ENCODE measurements at regions not wholly inside any gene's neighbourhood (a gene's known extent, or its start where the extent isn't known, plus 50 kb on each side); places are given as distances from the start of the nearest gene placed in this dataset.

DNA sequence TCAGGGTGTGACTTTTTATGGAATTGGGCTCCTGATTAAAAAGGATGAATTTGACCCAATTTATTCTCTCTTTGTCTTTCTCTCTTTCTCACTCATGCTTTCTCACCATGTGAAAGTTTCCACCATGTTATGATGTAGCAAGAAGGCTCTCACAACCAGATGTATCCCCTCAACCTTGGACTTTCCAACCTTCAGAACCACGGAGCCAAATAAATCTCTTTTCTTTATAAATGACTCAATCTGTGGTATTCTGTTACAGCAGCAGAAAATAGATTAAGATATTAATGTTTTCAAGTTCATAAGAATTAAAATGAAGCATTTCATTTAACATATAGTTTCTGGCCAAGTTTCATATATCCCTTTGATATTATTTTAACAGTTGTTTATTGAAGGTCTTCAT lies 698.5 kb downstream of the TRAM1L1 start:
- Histone ChIP-seq H3K4me2 (ENCODE audit: insufficient read depth, insufficient read length, low read length) (no peak overlapping the region), H3K79me1 (ENCODE audit: insufficient read depth, low read depth, low read length, poor library complexity, severe bottlenecking) (no peaks in the 10 kb centered on the region), H2BK120ac (ENCODE audit: low read depth, low read length, poor library complexity, severe bottlenecking) (no peak overlapping the region), H4K91ac (ENCODE audit: insufficient read length, low read depth, low read length) (no peak overlapping the region), H3K18ac (ENCODE audit: insufficient read length, low read depth, low read length) (no peak overlapping the region), H3K27me3 (ENCODE audit: insufficient read depth, low read length) (no peaks in the 10 kb centered on the region), H2BK15ac (ENCODE audit: low read depth, low read length) (no peak overlapping the region), H3K56ac (ENCODE audit: insufficient read length, low read depth, low read length) (no peak overlapping the region), H3K79me2 (ENCODE audit: insufficient read depth, low read length) (no peaks in the 10 kb centered on the region), H2BK20ac (ENCODE audit: low read depth, low read length, poor library complexity, severe bottlenecking) (no peak overlapping the region), H3K9ac (ENCODE audit: extremely low read depth, insufficient read length, low read length) (no peak overlapping the region), H3K23me2 (ENCODE audit: insufficient read length, low read depth, low read length, poor library complexity, severe bottlenecking) (no peaks in the 10 kb centered on the region), H3K4ac (ENCODE audit: low read depth, low read length) (no peak overlapping the region), H3K23ac (ENCODE audit: insufficient read length, low read depth, low read length) (no peak overlapping the region), H4K8ac (replicated peaks; ENCODE audit: insufficient read length, low read depth, low read length) (no peak overlapping the region), H3K14ac (ENCODE audit: insufficient read depth, low read length) (no peak overlapping the region), H3T11ph (ENCODE audit: low read length) (no peak overlapping the region), H2AFZ (ENCODE audit: low read length) (no peak overlapping the region), H4K5ac (ENCODE audit: insufficient read length, low read depth, low read length) (no peak overlapping the region), H2AK5ac (ENCODE audit: insufficient read length, low read length) (no peak overlapping the region), H2BK5ac (ENCODE audit: insufficient read length, low read length) (no peak overlapping the region), H2BK12ac (ENCODE audit: insufficient read length, low read depth, low read length) (no peak overlapping the region), H3K4me1 (ENCODE audit: insufficient read depth, low read length) (no peaks in the 10 kb centered on the region), H3K9me3 (ENCODE audit: control insufficient read depth, low read depth, low read length) (no peaks in the 10 kb centered on the region), H4K20me1 (ENCODE audit: control insufficient read depth, insufficient read depth, insufficient read length) (no peaks in the 10 kb centered on the region), H3K27ac (ENCODE audit: insufficient read length, low read depth, low read length) (no peak overlapping the region)
- Mint-ChIP-seq H3K4me3 (no peak overlapping the region), H3K36me3 (ENCODE audit: insufficient read depth in 1 of 3, low read depth in 3 of 3) (no peaks in the 10 kb centered on the region), H3K9me3 (no peaks in the 10 kb centered on the region), H3K4me1 (peaks cover 5 to 6% of the 10 kb centered on the region in 2 experiments; a peak in 2 of 4 replicates), H3K27me3 (ENCODE audit: low read depth) (no peaks in the 10 kb centered on the region), H3K27ac (no peak overlapping the region; a peak in 1 of 7 replicates)
- WGBS (ENCODE audit: extremely low coverage, insufficient read length, low lambda C conversion rate): no CpG with 5 or more reads among the region's 1 CpG
- DNase-seq: no peak
- TF ChIP-seq, protein P1, sequence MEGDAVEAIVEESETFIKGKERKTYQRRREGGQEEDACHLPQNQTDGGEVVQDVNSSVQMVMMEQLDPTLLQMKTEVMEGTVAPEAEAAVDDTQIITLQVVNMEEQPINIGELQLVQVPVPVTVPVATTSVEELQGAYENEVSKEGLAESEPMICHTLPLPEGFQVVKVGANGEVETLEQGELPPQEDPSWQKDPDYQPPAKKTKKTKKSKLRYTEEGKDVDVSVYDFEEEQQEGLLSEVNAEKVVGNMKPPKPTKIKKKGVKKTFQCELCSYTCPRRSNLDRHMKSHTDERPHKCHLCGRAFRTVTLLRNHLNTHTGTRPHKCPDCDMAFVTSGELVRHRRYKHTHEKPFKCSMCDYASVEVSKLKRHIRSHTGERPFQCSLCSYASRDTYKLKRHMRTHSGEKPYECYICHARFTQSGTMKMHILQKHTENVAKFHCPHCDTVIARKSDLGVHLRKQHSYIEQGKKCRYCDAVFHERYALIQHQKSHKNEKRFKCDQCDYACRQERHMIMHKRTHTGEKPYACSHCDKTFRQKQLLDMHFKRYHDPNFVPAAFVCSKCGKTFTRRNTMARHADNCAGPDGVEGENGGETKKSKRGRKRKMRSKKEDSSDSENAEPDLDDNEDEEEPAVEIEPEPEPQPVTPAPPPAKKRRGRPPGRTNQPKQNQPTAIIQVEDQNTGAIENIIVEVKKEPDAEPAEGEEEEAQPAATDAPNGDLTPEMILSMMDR (conservative IDR thresholded peaks at IDR 0.05): no peak
